ENCODE measurements at regions not wholly inside any gene's neighbourhood (a gene's known extent, or its start where the extent isn't known, plus 50 kb on each side); places are given as distances from the start of the nearest gene placed in this dataset.

DNA sequence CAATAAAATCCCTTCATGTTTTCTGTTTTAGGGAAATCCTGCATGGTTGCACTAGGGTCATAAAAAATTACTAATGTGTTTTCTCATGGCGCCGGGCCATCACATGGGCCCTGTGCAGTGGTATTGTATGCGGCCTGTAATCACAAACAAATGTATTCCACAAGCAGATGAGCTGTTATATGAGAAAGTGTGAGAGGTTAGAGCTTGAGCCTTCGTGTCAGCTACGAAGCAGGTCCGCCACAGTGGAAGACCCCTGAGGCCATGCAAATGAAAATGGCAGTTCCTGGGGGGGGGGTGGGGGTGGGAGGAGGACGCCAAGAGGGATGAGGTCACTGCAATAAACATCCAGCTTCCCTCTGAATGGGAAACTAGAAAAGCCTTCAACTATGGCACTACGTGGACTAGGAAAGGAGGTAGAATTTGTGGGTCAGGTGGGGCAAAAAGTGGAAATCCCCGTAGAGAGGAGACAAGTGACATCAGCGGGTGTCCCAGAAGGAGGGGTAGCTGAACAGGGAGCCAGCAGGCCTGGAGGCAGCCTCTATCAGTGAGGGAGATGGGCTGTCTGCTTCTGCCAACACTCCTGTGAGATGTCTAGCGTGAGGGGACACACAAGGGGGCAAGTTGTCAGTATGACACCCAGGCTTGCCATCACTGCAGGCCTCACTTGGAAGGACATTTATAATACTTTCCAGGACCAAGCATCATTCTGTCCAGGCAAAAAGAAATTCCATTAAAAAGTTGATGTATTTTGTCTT lies 130.3 kb upstream of the CTAGE1 start:
- TF ChIP-seq, protein P1, sequence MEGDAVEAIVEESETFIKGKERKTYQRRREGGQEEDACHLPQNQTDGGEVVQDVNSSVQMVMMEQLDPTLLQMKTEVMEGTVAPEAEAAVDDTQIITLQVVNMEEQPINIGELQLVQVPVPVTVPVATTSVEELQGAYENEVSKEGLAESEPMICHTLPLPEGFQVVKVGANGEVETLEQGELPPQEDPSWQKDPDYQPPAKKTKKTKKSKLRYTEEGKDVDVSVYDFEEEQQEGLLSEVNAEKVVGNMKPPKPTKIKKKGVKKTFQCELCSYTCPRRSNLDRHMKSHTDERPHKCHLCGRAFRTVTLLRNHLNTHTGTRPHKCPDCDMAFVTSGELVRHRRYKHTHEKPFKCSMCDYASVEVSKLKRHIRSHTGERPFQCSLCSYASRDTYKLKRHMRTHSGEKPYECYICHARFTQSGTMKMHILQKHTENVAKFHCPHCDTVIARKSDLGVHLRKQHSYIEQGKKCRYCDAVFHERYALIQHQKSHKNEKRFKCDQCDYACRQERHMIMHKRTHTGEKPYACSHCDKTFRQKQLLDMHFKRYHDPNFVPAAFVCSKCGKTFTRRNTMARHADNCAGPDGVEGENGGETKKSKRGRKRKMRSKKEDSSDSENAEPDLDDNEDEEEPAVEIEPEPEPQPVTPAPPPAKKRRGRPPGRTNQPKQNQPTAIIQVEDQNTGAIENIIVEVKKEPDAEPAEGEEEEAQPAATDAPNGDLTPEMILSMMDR (IDR thresholded peaks at IDR 0.05) = no peak
- TF ChIP-seq POLR2A (IDR thresholded peaks at IDR 0.05) = no peak

Measured in esophagus squamous epithelium (tissue), 4 donors.